ENCODE measurements at regions not wholly inside any gene's neighbourhood (a gene's known extent, or its start where the extent isn't known, plus 50 kb on each side); places are given as distances from the start of the nearest gene placed in this dataset.

DNA sequence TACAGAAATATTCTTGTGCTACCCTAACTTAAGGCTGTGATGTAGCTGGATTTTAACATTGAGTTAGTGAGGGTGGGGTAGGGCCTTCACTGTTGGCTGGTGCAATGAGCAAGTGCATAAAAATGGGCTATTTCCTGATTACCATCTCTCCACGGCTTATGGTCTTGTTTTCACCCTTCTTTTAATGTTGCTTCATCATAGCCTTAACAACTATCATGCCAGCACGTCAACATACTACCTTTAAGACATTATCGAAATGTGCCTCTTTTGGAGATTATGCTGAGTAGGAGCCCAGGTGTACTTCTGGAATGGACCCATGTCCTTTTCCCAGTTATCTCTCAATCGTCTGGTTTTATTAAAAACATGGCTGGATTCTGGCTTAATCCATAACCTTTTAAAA is 350.9 kb upstream of the ACTBL2 start:
- TF ChIP-seq JUND (IDR thresholded peaks at IDR 0.05): no peak
- TF ChIP-seq TAF1 (conservative IDR thresholded peaks at IDR 0.05): no peak
- no peak for TF ChIP-seq SP1 (IDR thresholded peaks at IDR 0.05)
- TF ChIP-seq, protein P1, sequence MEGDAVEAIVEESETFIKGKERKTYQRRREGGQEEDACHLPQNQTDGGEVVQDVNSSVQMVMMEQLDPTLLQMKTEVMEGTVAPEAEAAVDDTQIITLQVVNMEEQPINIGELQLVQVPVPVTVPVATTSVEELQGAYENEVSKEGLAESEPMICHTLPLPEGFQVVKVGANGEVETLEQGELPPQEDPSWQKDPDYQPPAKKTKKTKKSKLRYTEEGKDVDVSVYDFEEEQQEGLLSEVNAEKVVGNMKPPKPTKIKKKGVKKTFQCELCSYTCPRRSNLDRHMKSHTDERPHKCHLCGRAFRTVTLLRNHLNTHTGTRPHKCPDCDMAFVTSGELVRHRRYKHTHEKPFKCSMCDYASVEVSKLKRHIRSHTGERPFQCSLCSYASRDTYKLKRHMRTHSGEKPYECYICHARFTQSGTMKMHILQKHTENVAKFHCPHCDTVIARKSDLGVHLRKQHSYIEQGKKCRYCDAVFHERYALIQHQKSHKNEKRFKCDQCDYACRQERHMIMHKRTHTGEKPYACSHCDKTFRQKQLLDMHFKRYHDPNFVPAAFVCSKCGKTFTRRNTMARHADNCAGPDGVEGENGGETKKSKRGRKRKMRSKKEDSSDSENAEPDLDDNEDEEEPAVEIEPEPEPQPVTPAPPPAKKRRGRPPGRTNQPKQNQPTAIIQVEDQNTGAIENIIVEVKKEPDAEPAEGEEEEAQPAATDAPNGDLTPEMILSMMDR (IDR thresholded peaks at IDR 0.05; ENCODE audit: low read depth, low read length, missing input control): no peak
- TF ChIP-seq, protein P2, sequence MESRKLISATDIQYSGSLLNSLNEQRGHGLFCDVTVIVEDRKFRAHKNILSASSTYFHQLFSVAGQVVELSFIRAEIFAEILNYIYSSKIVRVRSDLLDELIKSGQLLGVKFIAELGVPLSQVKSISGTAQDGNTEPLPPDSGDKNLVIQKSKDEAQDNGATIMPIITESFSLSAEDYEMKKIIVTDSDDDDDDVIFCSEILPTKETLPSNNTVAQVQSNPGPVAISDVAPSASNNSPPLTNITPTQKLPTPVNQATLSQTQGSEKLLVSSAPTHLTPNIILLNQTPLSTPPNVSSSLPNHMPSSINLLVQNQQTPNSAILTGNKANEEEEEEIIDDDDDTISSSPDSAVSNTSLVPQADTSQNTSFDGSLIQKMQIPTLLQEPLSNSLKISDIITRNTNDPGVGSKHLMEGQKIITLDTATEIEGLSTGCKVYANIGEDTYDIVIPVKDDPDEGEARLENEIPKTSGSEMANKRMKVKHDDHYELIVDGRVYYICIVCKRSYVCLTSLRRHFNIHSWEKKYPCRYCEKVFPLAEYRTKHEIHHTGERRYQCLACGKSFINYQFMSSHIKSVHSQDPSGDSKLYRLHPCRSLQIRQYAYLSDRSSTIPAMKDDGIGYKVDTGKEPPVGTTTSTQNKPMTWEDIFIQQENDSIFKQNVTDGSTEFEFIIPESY (IDR thresholded peaks at IDR 0.05): no peak
- TF ChIP-seq GABPA (IDR thresholded peaks at IDR 0.05 in 1 of 2, conservative IDR thresholded peaks at IDR 0.05 in 1 of 2): no peak
- TF ChIP-seq, protein P3, sequence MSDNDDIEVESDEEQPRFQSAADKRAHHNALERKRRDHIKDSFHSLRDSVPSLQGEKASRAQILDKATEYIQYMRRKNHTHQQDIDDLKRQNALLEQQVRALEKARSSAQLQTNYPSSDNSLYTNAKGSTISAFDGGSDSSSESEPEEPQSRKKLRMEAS (IDR thresholded peaks at IDR 0.05): no peak
- TF ChIP-seq, protein P4, sequence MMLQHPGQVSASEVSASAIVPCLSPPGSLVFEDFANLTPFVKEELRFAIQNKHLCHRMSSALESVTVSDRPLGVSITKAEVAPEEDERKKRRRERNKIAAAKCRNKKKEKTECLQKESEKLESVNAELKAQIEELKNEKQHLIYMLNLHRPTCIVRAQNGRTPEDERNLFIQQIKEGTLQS (IDR thresholded peaks at IDR 0.05): no peak
- TF ChIP-seq EGR1 (IDR thresholded peaks at IDR 0.05; ENCODE audit: low read depth in 2 of 2): no peak
- no peak for TF ChIP-seq YY1 (IDR thresholded peaks at IDR 0.05)
- no peak for TF ChIP-seq RAD21 (IDR thresholded peaks at IDR 0.05)
- TF ChIP-seq, protein P5, sequence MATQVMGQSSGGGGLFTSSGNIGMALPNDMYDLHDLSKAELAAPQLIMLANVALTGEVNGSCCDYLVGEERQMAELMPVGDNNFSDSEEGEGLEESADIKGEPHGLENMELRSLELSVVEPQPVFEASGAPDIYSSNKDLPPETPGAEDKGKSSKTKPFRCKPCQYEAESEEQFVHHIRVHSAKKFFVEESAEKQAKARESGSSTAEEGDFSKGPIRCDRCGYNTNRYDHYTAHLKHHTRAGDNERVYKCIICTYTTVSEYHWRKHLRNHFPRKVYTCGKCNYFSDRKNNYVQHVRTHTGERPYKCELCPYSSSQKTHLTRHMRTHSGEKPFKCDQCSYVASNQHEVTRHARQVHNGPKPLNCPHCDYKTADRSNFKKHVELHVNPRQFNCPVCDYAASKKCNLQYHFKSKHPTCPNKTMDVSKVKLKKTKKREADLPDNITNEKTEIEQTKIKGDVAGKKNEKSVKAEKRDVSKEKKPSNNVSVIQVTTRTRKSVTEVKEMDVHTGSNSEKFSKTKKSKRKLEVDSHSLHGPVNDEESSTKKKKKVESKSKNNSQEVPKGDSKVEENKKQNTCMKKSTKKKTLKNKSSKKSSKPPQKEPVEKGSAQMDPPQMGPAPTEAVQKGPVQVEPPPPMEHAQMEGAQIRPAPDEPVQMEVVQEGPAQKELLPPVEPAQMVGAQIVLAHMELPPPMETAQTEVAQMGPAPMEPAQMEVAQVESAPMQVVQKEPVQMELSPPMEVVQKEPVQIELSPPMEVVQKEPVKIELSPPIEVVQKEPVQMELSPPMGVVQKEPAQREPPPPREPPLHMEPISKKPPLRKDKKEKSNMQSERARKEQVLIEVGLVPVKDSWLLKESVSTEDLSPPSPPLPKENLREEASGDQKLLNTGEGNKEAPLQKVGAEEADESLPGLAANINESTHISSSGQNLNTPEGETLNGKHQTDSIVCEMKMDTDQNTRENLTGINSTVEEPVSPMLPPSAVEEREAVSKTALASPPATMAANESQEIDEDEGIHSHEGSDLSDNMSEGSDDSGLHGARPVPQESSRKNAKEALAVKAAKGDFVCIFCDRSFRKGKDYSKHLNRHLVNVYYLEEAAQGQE (IDR thresholded peaks at IDR 0.05): no peak
- no peak for TF ChIP-seq RXRA (IDR thresholded peaks at IDR 0.05)

All from liver (tissue), 3 donors.